Occipital lobe (tissue), 1 donor: ENCODE measurements at regions not wholly inside any gene's neighbourhood (a gene's known extent, or its start where the extent isn't known, plus 50 kb on each side); places are given as distances from the start of the nearest gene placed in this dataset.
A peak's percentile ranks its signal among the peaks of the same experiment; 100 is the strongest.

Experiments used
- DNase-seq: peaks from one replicate; lab custom pipeline; 2025; lab: John Stamatoyannopoulos, UW

DNA sequence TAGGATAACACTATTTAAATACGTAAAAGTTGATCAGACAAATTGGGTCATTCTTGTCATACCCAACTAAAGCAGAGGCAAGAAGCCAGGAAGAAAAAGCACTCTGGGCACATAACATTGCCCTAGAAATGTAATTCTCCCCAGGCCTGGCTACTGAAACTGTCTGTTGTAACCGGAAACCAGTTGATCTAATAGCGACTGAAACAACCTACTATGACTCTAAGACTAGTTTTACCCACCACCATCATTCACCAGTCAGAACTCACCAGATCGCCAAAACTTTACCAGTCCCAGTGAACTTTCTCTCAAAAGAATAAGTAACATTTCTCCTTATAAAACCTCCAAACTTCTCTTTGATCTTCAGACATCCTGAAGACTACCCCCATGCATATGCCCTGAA is 99.3 kb upstream of the WWC1 start:
- no peak for DNase-seq

- no peak for DNase-seq
These were observed 97.8 kb upstream of the WWC1 start for GRCh38 chr5:168193493-168194250.

GRCh38 chr5:168195110-168195509 is 96.3 kb upstream of the WWC1 start:
- no peak for DNase-seq

- DNase-seq, result no peak
These were observed 93.1 kb upstream of the WWC1 start for GRCh38 chr5:168198359-168198758.

- no peak for DNase-seq
These were observed 88.4 kb upstream of the WWC1 start for GRCh38 chr5:168202996-168203395.

- no peak for DNase-seq
These were observed 87.3 kb upstream of the WWC1 start for GRCh38 chr5:168204165-168204564.

DNA sequence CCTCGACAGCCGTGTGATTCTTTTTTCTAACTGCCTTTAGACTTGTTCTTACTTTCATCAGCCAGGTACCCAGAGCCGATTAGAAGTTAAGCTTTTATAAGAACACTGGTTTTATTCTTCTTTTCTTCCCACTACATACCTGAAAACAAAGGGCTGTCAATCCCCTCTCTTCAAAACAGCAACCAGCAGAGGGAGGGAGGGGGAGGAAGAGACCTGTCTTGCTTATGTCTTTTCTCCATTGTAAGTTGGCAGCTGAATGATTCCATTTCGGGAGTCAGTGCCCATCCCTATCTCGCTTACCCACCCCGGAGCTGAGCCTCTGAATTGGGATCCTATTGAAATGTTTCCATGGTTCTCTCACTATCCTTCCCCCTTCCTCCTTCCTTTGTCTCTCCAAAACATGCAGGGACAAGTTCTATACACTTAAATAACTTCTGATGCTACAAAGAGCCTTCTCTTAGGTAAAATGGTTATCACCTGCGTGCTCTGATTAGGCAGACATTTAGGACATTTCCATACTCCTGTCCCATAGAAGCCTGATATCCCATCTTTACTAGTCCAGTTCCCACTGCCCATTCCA is 83.9 kb upstream of the WWC1 start:
- no peak for DNase-seq

GRCh38 chr5:168209244-168209995 is 82.0 kb upstream of the WWC1 start:
- no peak for DNase-seq

GRCh38 chr5:168209997-168210396 is 81.4 kb upstream of the WWC1 start:
- DNase-seq, result no peak

- DNase-seq, result no peak
These were observed 80.2 kb upstream of the WWC1 start for GRCh38 chr5:168211245-168211644.

- DNase-seq, result no peak
These were observed 79.5 kb upstream of the WWC1 start for GRCh38 chr5:168211936-168212335.

- DNase-seq, result no peak
These were observed 77.4 kb upstream of the WWC1 start for GRCh38 chr5:168214071-168214470.

DNA sequence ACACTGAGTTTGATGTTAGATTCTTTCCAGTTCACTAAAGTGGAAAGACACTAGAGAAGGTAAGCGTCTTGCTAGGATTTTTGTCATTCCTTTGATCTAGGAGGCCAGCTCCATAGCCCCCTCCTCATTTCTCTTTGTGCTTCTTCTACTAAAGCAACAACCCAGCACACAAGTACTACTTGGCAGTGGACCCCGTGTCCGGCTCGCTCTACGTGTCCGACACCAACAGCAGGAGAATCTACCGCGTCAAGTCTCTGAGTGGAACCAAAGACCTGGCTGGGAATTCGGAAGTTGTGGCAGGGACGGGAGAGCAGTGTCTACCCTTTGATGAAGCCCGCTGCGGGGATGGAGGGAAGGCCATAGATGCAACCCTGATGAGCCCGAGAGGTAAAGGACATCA is 76.6 kb upstream of the WWC1 start:
- DNase-seq, result no peak

DNA sequence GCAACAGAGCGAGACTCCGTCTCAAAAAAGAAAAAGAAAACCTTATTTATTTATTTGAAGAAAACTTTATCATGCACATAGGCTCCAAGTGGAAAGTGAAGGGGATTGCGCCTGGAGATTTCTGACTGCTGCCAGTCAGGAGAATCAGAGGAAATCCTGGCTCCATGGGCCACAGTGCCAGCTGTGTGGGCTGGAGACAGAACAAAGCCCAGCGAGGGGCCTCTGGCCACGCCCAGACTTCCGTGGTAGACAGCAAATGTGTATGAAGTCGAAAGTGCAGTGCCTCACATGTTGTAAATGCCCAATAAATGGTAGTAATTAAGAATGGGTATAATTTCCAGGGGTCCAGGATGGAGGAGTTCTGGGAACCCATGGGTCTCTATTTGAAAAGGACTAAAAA is 75.8 kb upstream of the WWC1 start:
- no peak for DNase-seq

- DNase-seq, result no peak
These were observed 74.5 kb upstream of the WWC1 start for GRCh38 chr5:168216989-168217388.

DNA sequence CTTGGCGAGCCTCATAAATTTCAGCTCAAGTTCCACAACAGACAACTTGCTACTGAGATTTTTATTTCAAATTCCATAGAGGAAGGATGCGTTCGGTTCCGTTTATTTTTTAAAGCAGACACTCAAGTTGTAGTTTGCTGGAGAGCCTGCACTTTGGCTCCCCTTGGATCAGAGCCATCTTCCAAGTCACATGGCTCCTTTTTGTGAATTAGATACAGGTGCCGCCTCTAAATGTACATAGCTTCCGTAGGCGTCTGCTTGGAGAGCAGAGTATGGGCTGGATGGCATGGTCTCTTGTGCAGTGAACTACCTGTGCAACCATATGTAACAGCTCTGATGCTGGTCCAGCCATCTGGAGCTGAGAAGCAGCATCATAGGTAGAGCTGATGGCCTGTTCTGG is 73.9 kb upstream of the WWC1 start:
- DNase-seq, result no peak

GRCh38 chr5:168218746-168219145 is 72.7 kb upstream of the WWC1 start:
- DNase-seq, result no peak

DNA sequence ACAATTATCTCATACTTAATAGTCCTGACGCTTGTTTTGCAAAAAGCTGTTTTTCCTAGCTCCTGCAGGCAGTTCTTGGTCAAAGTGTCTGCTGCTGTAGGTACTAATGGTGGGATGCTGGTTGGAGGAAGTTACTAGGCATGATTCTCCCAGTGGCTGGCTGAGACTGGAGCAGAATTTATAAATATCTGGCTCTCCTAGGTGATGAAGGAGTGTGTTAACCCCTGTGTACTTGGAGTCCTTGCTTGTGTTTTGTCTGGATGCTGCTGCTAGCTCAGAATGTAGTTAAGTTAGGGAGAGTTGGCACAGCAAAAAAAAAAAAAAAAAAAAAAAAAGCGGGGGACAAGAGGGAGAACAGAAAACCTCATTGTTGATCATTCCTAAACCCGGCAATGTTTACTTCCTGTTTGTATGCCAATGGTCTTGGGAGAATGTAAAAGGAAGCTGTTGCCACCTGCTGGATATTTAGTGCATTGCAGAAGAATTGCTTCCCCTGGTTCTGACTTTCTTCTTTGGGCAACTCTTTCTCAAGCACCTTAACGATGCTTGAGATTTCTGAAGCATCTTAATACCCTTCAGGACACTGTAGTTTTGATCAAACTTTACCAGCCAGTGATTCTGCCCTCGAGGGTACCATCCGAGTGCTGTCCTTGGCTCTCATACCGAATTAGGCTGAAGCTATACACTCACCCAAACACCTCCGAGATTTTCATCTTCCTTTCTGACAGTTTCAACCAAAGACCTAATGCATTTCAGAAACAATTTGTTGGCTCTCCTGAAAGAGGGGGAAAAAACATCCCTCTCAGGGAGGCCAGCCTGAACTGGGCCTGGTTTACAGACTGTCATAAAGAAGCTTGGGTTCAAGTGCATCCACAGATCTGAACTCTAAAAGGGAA is 71.7 kb upstream of the WWC1 start:
- DNase-seq, result peak; percentile 37

DNA sequence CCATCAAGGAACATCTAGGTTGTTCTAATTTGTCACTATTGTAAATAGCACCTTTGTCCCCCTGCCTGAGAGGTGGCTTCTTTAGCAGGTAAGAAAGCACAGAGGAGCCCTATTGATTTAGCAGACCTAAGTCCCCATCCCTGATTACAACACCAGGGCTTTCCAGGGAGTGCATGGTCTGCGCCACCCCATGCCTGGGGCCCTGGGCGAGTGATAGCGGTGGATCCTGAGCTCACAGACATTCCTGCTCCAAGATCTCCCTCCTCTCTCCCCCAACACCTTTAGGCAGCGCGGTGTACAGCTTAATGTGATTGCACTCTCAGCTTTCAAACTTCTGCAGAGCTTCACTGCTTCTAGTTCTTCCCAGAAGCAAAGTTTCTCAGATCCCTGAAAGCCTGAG is 67.4 kb upstream of the WWC1 start:
- DNase-seq, result no peak

DNA sequence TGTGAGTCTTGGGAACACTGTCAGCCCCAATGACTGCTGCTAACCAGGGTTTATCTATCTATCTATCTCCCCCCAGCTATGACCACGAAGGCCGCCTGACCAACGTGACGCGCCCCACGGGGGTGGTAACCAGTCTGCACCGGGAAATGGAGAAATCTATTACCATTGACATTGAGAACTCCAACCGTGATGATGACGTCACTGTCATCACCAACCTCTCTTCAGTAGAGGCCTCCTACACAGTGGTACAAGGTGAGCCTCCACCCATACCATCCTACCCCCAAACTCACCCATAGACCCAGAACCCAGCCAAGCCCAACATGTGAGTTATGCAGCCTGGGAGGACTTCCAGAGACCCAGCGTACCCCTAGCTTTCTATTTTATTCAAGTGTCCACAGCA is 65.4 kb upstream of the WWC1 start:
- DNase-seq, result no peak

GRCh38 chr5:168227001-168227400 is 64.4 kb upstream of the WWC1 start:
- DNase-seq, result no peak
